IMR-90 (cell line): ENCODE measurements at regions not wholly inside any gene's neighbourhood (a gene's known extent, or its start where the extent isn't known, plus 50 kb on each side); places are given as distances from the start of the nearest gene placed in this dataset.

Source experiments
- ATAC-seq: fragments of 200-7000 bp; cut with Tn5 transposase; 2 replicates; pipeline ENCODE4 v1.9.1; 2020; ENCODE audit warnings: low read depth, mild to moderate bottlenecking, moderate library complexity
- BruUV-seq: library from RNA; stranded (reverse); fragments of 400-500 nt; replicated peaks from 2 replicates; lab custom pipeline; 2021; lab: Mats Ljungman, UMichigan
- CTCF ChIA-PET: fragments of 300-600 bp; formaldehyde crosslinking; extraction: SDS; loops from one replicate; lab custom pipeline; 2021; ENCODE audit warnings: antibody characterized with exemption; lab: Yijun Ruan, JAX
- POLR2A ChIA-PET: fragments of 300-600 bp; sonication (Branson Sonifier 250); formaldehyde crosslinking; loops from one replicate; lab custom pipeline; 2022; ENCODE audit warnings: antibody characterized with exemption; ENCODE audit not compliant: unreplicated experiment; lab: Charles Lee
- DNase-seq: peaks from one replicate; pipeline ENCODE4 v3.0.0; 2013
- H2AFZ ChIP-seq: replicated peaks from 2 replicates; pipeline ENCODE3; 2013; ENCODE audit warnings: low read length, mild to moderate bottlenecking; ENCODE audit not compliant: poor library complexity
- H2AK5ac ChIP-seq: 2 replicates; pipeline ENCODE4 v1.6.1; 2013; ENCODE audit warnings: low read depth, low read length, inconsistent platforms
- H2AK9ac ChIP-seq: replicated peaks from 2 replicates; pipeline ENCODE3; 2013; ENCODE audit warnings: mild to moderate bottlenecking, low read depth, low read length, moderate library complexity; ENCODE audit not compliant: poor library complexity
- H2BK120ac ChIP-seq: 2 replicates; pipeline ENCODE4 v1.6.1; 2013; ENCODE audit warnings: low read depth, low read length, inconsistent platforms
- H2BK15ac ChIP-seq: 3 replicates; pipeline ENCODE4 v1.6.1; 2013; ENCODE audit warnings: low read depth, low read length, inconsistent platforms
- H2BK20ac ChIP-seq: 2 replicates; pipeline ENCODE4 v1.6.1; 2013; ENCODE audit warnings: low read depth, mild to moderate bottlenecking, inconsistent platforms, low read length, moderate library complexity
- H2BK5ac ChIP-seq: 2 replicates; pipeline ENCODE4 v1.6.1; 2013; ENCODE audit warnings: mild to moderate bottlenecking, low read depth, low read length, inconsistent platforms; ENCODE audit not compliant: poor library complexity, severe bottlenecking
- H3K14ac ChIP-seq: replicated peaks from 2 replicates; pipeline ENCODE4 v1.6.1; 2013; ENCODE audit warnings: low read depth, low read length, inconsistent platforms
- H3K18ac ChIP-seq: 2 replicates; pipeline ENCODE4 v1.6.1; 2013; ENCODE audit warnings: low read depth, low read length, control low read depth
- H3K23ac ChIP-seq: 2 replicates; pipeline ENCODE4 v1.6.1; 2013; ENCODE audit warnings: low read depth, low read length, inconsistent platforms
- H3K27ac ChIP-seq: 2 replicates; pipeline ENCODE4 v1.5.1; 2013; ENCODE audit warnings: mild to moderate bottlenecking, control low read depth, low read length; ENCODE audit not compliant: insufficient read depth
- H3K27me3 ChIP-seq: 2 replicates; pipeline ENCODE4 v1.6.1; 2013; ENCODE audit warnings: low read length; ENCODE audit not compliant: control insufficient read depth, insufficient read depth
- H3K36me3 ChIP-seq: 2 replicates; pipeline ENCODE4 v1.6.1; 2013; ENCODE audit warnings: low read length, mixed read lengths; ENCODE audit not compliant: control insufficient read depth, insufficient read depth
- H3K4ac ChIP-seq: 2 replicates; pipeline ENCODE4 v1.6.1; 2013; ENCODE audit warnings: low read depth, low read length, inconsistent platforms
- H3K4me1 ChIP-seq: 2 replicates; pipeline ENCODE4 v1.6.1; 2013; ENCODE audit warnings: low read length, mixed read lengths; ENCODE audit not compliant: control insufficient read depth, insufficient read depth
- H3K4me2 ChIP-seq: 2 replicates; pipeline ENCODE4 v1.6.1; 2013; ENCODE audit warnings: low read depth, mild to moderate bottlenecking, control low read depth, low read length, moderate library complexity
- H3K4me3 ChIP-seq: 2 replicates; pipeline ENCODE4 v1.5.1; 2013; ENCODE audit warnings: low read depth, mild to moderate bottlenecking, control low read depth, low read length, moderate library complexity; ENCODE audit not compliant: insufficient read depth
- H3K56ac ChIP-seq: 2 replicates; pipeline ENCODE4 v1.6.1; 2013; ENCODE audit warnings: low read length, inconsistent platforms; ENCODE audit not compliant: insufficient read depth; ENCODE audit errors: extremely low read depth
- H3K79me1 ChIP-seq, 2 experiments: 2 replicates each; pipeline ENCODE4 v1.6.1; 2013; ENCODE audit warnings: low read length in 2 of 2, inconsistent platforms in 1 of 2, low read depth in 1 of 2
- H3K9ac ChIP-seq: 2 replicates; pipeline ENCODE4 v1.6.1; 2013; ENCODE audit warnings: low read depth, low read length, control low read depth
- H3K9me1 ChIP-seq: 2 replicates; pipeline ENCODE4 v1.6.1; 2013; ENCODE audit warnings: low read length, inconsistent platforms; ENCODE audit not compliant: insufficient read depth
- H3K9me3 ChIP-seq: 2 replicates; pipeline ENCODE4 v1.6.1; 2013; ENCODE audit warnings: low read length; ENCODE audit not compliant: control insufficient read depth, insufficient read depth
- H4K20me1 ChIP-seq: 2 replicates; pipeline ENCODE4 v1.6.1; 2013; ENCODE audit warnings: low read length, inconsistent platforms; ENCODE audit not compliant: insufficient read depth
- H4K5ac ChIP-seq: 2 replicates; pipeline ENCODE4 v1.6.1; 2013; ENCODE audit warnings: mild to moderate bottlenecking, low read depth, low read length, control low read depth
- H4K8ac ChIP-seq, 2 experiments: 2 replicates each; pipeline ENCODE4 v1.6.1; 2013; ENCODE audit warnings: low read depth in 2 of 2, low read length in 2 of 2, control low read depth in 1 of 2, inconsistent platforms in 1 of 2
- H4K91ac ChIP-seq: 2 replicates; pipeline ENCODE4 v1.6.1; 2013; ENCODE audit warnings: low read depth, low read length, inconsistent platforms; ENCODE audit not compliant: insufficient read depth
- BHLHE40 ChIP-seq: fragments of 150-350 bp; IDR thresholded peaks from 2 replicates; pipeline ENCODE4 v1.6.1; 2016; ENCODE audit warnings: mild to moderate bottlenecking, low read depth, low read length
- CEBPB ChIP-seq: IDR thresholded peaks from 2 replicates; pipeline ENCODE4 v1.6.1; 2012; ENCODE audit warnings: low read depth, low read length, improper control_type of control experiment
- CHD1 ChIP-seq: IDR thresholded peaks from 2 replicates; pipeline ENCODE4 v1.6.1; 2012; ENCODE audit warnings: low read depth, low read length, improper control_type of control experiment
- CTCF ChIP-seq: conservative IDR thresholded peaks from 2 replicates; pipeline ENCODE4 v1.5.1; 2012; ENCODE audit warnings: mild to moderate bottlenecking, low read depth, low read length, improper control_type of control experiment
- ELK1 ChIP-seq: fragments of 150-350 bp; IDR thresholded peaks from 2 replicates; pipeline ENCODE4 v1.6.1; 2016; ENCODE audit warnings: low read depth, mild to moderate bottlenecking, low read length, moderate library complexity, borderline replicate concordance
- FOS ChIP-seq: fragments of 150-350 bp; IDR thresholded peaks from 2 replicates; pipeline ENCODE4 v1.6.1; 2016; ENCODE audit warnings: low read depth, low read length
- MAFK ChIP-seq: IDR thresholded peaks from 2 replicates; pipeline ENCODE4 v1.6.1; 2012; ENCODE audit warnings: low read depth, low read length, improper control_type of control experiment
- MAZ ChIP-seq: IDR thresholded peaks from 2 replicates; pipeline ENCODE4 v1.6.1; 2012; ENCODE audit warnings: low read depth, mild to moderate bottlenecking, low read length, improper control_type of control experiment, moderate library complexity, borderline replicate concordance
- MXI1 ChIP-seq: IDR thresholded peaks from 2 replicates; pipeline ENCODE4 v1.6.1; 2012; ENCODE audit warnings: low read depth, mild to moderate bottlenecking, low read length, moderate library complexity, borderline replicate concordance
- NFE2L2 ChIP-seq: fragments of 150-350 bp; IDR thresholded peaks from 2 replicates; pipeline ENCODE4 v1.6.1; 2016; ENCODE audit warnings: low read depth, mild to moderate bottlenecking, low read length
- POLR2A ChIP-seq: IDR thresholded peaks from 2 replicates; pipeline ENCODE4 v1.6.1; 2012; ENCODE audit warnings: mild to moderate bottlenecking, low read depth, low read length
- RAD21 ChIP-seq: IDR thresholded peaks from 2 replicates; pipeline ENCODE4 v1.6.1; 2012; ENCODE audit warnings: low read length, improper control_type of control experiment
- RCOR1 ChIP-seq: IDR thresholded peaks from 2 replicates; pipeline ENCODE4 v1.6.1; 2012; ENCODE audit warnings: mild to moderate bottlenecking, low read length, improper control_type of control experiment; ENCODE audit not compliant: insufficient replicate concordance
- RFX5 ChIP-seq: IDR thresholded peaks from 2 replicates; pipeline ENCODE4 v1.8.0; 2012; ENCODE audit warnings: low read depth, mild to moderate bottlenecking, low read length, moderate library complexity
- SMC3 ChIP-seq: fragments of 150-350 bp; IDR thresholded peaks from 2 replicates; pipeline ENCODE4 v1.6.1; 2016; ENCODE audit warnings: low read depth, mild to moderate bottlenecking, antibody characterized with exemption, low read length, moderate library complexity
- USF2 ChIP-seq: fragments of 150-350 bp; IDR thresholded peaks from 2 replicates; pipeline ENCODE4 v1.6.1; 2017; ENCODE audit warnings: mild to moderate bottlenecking, antibody characterized with exemption, low read length, low read depth
- WGBS, 2 experiments: methylation state at CpG; one replicate each; pipeline versions ENCODE4 v1.1.5 to v1.1.7; 2013; ENCODE audit warnings: missing lambda C conversion rate in 2 of 2; ENCODE audit not compliant: insufficient read length in 1 of 2; ENCODE audit errors: extremely low coverage in 2 of 2; 5-methylcytosine and 5-hydroxymethylcytosine counted together
- dilution Hi-C: fragments of 300-500 bp; cut with HindIII; formaldehyde crosslinking; loops from one replicate; pipeline ENCODE4 v1.14.3; 2018; ENCODE audit warnings: low sequenced_read_pairs; ENCODE audit not compliant: unreplicated experiment
- in situ Hi-C: fragments of 300-500 bp; cut with MboI; formaldehyde crosslinking; loops from 3 replicates; pipeline ENCODE4 v1.14.3; 2019; ENCODE audit warnings: low sequenced_read_pairs, inconsistent platforms, mixed read lengths
- intact Hi-C: fragments of 100-400 bp; cut with micrococcal nuclease; formaldehyde crosslinking; loops from 2 replicates; pipeline ENCODE4 v1.10.0; 2022

GRCh38 chr2:203651621-203652020 is 54.8 kb upstream of the CD28 start:
- Histone ChIP-seq H2BK120ac (no peak overlapping the region), H3K4me2 (no peak overlapping the region), H2BK5ac (no peak overlapping the region), H3K36me3 (no peaks in the 10 kb centered on the region), H3K9me3 (no peaks in the 10 kb centered on the region), H3K79me1 (no peaks in the 10 kb centered on the region), H4K20me1 (no peaks in the 10 kb centered on the region), H3K4me1 (peaks cover 7% of the 10 kb centered on the region), H3K4me3 (no peak overlapping the region), H3K27me3 (no peaks in the 10 kb centered on the region), H4K8ac (no peak overlapping the region), H2BK15ac (no peak overlapping the region), H3K9ac (no peak overlapping the region), H3K4ac (no peak overlapping the region), H4K5ac (no peak overlapping the region), H4K91ac (no peak overlapping the region), H2BK20ac (no peak overlapping the region), H3K27ac (no peak overlapping the region), H2AK5ac (no peak overlapping the region), H3K23ac (no peak overlapping the region), H2AFZ (no peak overlapping the region), H3K14ac (no peak overlapping the region), H3K18ac (no peak overlapping the region), H3K56ac (no peak overlapping the region), H2AK9ac (no peak overlapping the region), H3K9me1 (0 out of 2 replicates have a peak, but pooled peaks cover under 1% of the 10 kb centered on the region)
- intact Hi-C loops: loop anchor here (1.0 to 10.0 kb wide), 6 partner anchors 117 to 417 kb away; partner anchors contain the start of gene CYP20A1
- in situ Hi-C loops: no loop called here
- no peak for TF ChIP-seq ELK1
- TF ChIP-seq MXI1: no peak
- TF ChIP-seq CTCF: no peak
- TF ChIP-seq RAD21: no peak
- no peak for TF ChIP-seq NFE2L2
- TF ChIP-seq CEBPB: no peak
- no peak for TF ChIP-seq USF2
- no peak for TF ChIP-seq MAZ
- TF ChIP-seq RCOR1: no peak
- no peak for TF ChIP-seq POLR2A
- no peak for TF ChIP-seq RFX5
- TF ChIP-seq FOS: no peak
- no peak for TF ChIP-seq CHD1
- no peak for TF ChIP-seq BHLHE40
- no peak for TF ChIP-seq MAFK
- no peak for TF ChIP-seq SMC3
- BruUV-seq: no TSS peak
- no peak for ATAC-seq
- dilution Hi-C loops: no loop called here
- no peak for DNase-seq
- ChIA-PET POLR2A (interaction anchor here (0.5 kb wide), 1 partner anchor 390 kb away, joined by 3 read pairs; no protein-coding TSS in a partner anchor), CTCF (interaction anchor here (1.5 kb wide), 1 partner anchor 172 kb away, joined by 3 read pairs; no protein-coding TSS in a partner anchor)
- no CpG with 5 or more reads among the region's 1 CpG for WGBS, 2 experiments
